ENCODE measurements at regions not wholly inside any gene's neighbourhood (a gene's known extent, or its start where the extent isn't known, plus 50 kb on each side); places are given as distances from the start of the nearest gene placed in this dataset.

- Histone ChIP-seq H3K4me3 (no peak overlapping the region), H3K4me1 (ENCODE audit: low read depth) (no peaks in the 10 kb centered on the region), H3K9me3 (no peaks in the 10 kb centered on the region), H3K36me3 (ENCODE audit: low read depth) (no peaks in the 10 kb centered on the region)
- intact Hi-C loops (cut with DNase I, micrococcal nuclease) = no loop called here
- DNase-seq (no peak), ATAC-seq (no peak)
- TF ChIP-seq CTCF (IDR thresholded peaks at IDR 0.05) = no peak
Observed at GRCh38 chr14:58979325-58979724, 209.1 kb upstream of the DAAM1 start.

GRCh38 chr14:58981840-58982239 is 206.6 kb upstream of the DAAM1 start:
- ATAC-seq (no peak), DNase-seq (no peak)
- H3K9me3 ChIP-seq = no peaks in the 10 kb centered on the region
- no peak overlapping the region for H3K4me3 ChIP-seq
- no peaks in the 10 kb centered on the region for H3K36me3 ChIP-seq (ENCODE audit: low read depth)
- no peak for TF ChIP-seq CTCF (IDR thresholded peaks at IDR 0.05)
- H3K4me1 ChIP-seq (ENCODE audit: low read depth) = no peaks in the 10 kb centered on the region
- intact Hi-C loops (cut with DNase I, micrococcal nuclease) = no loop called here

GRCh38 chr14:58985786-58986185 is 202.7 kb upstream of the DAAM1 start:
- Histone ChIP-seq H3K4me3 (no peak overlapping the region), H3K4me1 (ENCODE audit: low read depth) (no peaks in the 10 kb centered on the region), H3K9me3 (no peaks in the 10 kb centered on the region), H3K36me3 (ENCODE audit: low read depth) (no peaks in the 10 kb centered on the region)
- intact Hi-C loops (cut with DNase I, micrococcal nuclease) = no loop called here
- no peak for DNase-seq
- no peak for TF ChIP-seq CTCF (IDR thresholded peaks at IDR 0.05)
- no peak for ATAC-seq

GRCh38 chr14:58987591-58987990 is 200.9 kb upstream of the DAAM1 start:
- Histone ChIP-seq H3K36me3 (ENCODE audit: low read depth) (no peaks in the 10 kb centered on the region), H3K4me1 (ENCODE audit: low read depth) (no peaks in the 10 kb centered on the region), H3K4me3 (no peak overlapping the region), H3K9me3 (no peaks in the 10 kb centered on the region)
- intact Hi-C loops (cut with DNase I, micrococcal nuclease) = no loop called here
- no peak for DNase-seq
- ATAC-seq = no peak
- TF ChIP-seq CTCF (IDR thresholded peaks at IDR 0.05) = no peak

GRCh38 chr14:58992935-58993334 is 195.5 kb upstream of the DAAM1 start:
- intact Hi-C loops (cut with DNase I, micrococcal nuclease) = no loop called here
- H3K36me3 ChIP-seq (ENCODE audit: low read depth) = no peaks in the 10 kb centered on the region
- no peaks in the 10 kb centered on the region for H3K9me3 ChIP-seq
- ATAC-seq (no peak), DNase-seq (no peak)
- H3K4me1 ChIP-seq (ENCODE audit: low read depth) = no peaks in the 10 kb centered on the region
- no peak for TF ChIP-seq CTCF (IDR thresholded peaks at IDR 0.05)
- no peak overlapping the region for H3K4me3 ChIP-seq

GRCh38 chr14:58994130-58994529 is 194.3 kb upstream of the DAAM1 start:
- Histone ChIP-seq H3K9me3 (no peaks in the 10 kb centered on the region), H3K4me3 (no peak overlapping the region), H3K4me1 (ENCODE audit: low read depth) (no peaks in the 10 kb centered on the region), H3K36me3 (ENCODE audit: low read depth) (no peaks in the 10 kb centered on the region)
- TF ChIP-seq CTCF (IDR thresholded peaks at IDR 0.05) = no peak
- intact Hi-C loops (cut with DNase I, micrococcal nuclease) = no loop called here
- DNase-seq (no peak), ATAC-seq (no peak)

All from mucosa of descending colon (tissue), 3 donors.